A673 (cell line): ENCODE measurements at regions not wholly inside any gene's neighbourhood (a gene's known extent, or its start where the extent isn't known, plus 50 kb on each side); places are given as distances from the start of the nearest gene placed in this dataset.

Experiments used
- EZH2 ChIP-seq: fragments of 200-600 bp; sonication (generic); IDR thresholded peaks from 2 replicates; pipeline ENCODE4 v1.6.1; 2017; ENCODE audit warnings: borderline replicate concordance, low read depth, mild to moderate bottlenecking, mixed read lengths, antibody characterized with exemption, low read length; ENCODE audit not compliant: poor library complexity, severe bottlenecking
- TF ChIP-seq, protein P1 (sequence below): fragments of 300-800, 200-600 bp; sonication (generic); conservative IDR thresholded peaks from 2 replicates; pipeline ENCODE4 v1.5.1; 2017; ENCODE audit warnings: low read depth, mild to moderate bottlenecking, antibody characterized with exemption, low read length, moderate library complexity, mixed read lengths

DNA sequence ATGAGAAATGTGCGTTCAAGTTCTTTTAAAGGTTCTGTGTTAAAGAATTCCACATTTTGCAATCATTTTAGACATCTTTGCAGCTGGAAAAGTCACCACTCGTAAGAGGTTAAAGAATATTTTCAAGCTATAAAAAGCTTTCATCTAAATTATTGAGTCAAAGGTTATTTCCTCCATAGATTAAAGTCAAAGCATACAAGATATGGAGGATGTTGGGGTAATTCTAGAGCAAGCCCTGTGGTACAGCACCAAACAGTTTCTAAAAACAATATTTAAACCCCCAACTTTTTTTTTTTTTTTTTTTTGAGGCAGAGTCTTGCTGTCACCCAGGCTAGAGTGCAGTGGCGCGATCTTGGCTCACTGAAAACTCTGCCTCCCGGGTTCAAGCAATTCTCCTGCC is 1299.8 kb upstream of the TMEM132C start:
- TF ChIP-seq, protein P1, sequence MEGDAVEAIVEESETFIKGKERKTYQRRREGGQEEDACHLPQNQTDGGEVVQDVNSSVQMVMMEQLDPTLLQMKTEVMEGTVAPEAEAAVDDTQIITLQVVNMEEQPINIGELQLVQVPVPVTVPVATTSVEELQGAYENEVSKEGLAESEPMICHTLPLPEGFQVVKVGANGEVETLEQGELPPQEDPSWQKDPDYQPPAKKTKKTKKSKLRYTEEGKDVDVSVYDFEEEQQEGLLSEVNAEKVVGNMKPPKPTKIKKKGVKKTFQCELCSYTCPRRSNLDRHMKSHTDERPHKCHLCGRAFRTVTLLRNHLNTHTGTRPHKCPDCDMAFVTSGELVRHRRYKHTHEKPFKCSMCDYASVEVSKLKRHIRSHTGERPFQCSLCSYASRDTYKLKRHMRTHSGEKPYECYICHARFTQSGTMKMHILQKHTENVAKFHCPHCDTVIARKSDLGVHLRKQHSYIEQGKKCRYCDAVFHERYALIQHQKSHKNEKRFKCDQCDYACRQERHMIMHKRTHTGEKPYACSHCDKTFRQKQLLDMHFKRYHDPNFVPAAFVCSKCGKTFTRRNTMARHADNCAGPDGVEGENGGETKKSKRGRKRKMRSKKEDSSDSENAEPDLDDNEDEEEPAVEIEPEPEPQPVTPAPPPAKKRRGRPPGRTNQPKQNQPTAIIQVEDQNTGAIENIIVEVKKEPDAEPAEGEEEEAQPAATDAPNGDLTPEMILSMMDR, result no peak
- no peak for TF ChIP-seq EZH2
